ENCODE measurements at regions not wholly inside any gene's neighbourhood (a gene's known extent, or its start where the extent isn't known, plus 50 kb on each side); places are given as distances from the start of the nearest gene placed in this dataset.
"Not testable (repeated sequence)": the region's sequence is repeated elsewhere in the genome, so short reads cannot be mapped to it uniquely, and the experiment has no call there.

DNA sequence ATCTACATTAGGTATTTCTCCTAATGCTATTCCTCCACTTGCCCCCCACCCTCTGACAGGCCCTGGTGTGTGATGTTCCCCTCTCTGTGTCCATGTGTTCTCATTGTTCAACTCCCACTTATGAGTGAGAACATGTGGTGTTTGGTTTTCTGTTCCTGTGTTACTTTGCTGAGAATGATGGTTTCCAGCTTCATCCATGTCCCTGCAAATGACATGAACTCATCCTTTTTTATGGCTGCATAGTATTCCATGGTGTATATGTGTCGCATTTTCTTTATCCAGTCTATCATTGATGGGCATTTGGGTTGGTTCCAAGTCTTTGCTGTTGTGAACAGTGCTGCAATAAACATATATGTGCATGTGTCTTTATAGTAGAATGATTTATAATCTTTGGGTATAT lies 50.6 kb upstream of the GRHL3 start:
- H3K36me3 ChIP-seq (ENCODE audit: control insufficient read depth in 2 of 4, insufficient read depth in 4 of 4, low read length in 3 of 4); H4K91ac ChIP-seq (replicated peaks; ENCODE audit: insufficient read length, low read length); H3K4me2 ChIP-seq (ENCODE audit: insufficient read depth in 1 of 2, low read depth in 2 of 2, low read length in 2 of 2); H2BK5ac ChIP-seq (ENCODE audit: low read depth, low read length); DNase-seq (ENCODE audit: low read depth in 1 of 2, low spot score in 2 of 2); H4K5ac ChIP-seq (ENCODE audit: insufficient read length, low read depth, low read length); H3K23me2 ChIP-seq (ENCODE audit: low read depth, low read length); H3K23ac ChIP-seq (ENCODE audit: insufficient read length); H4K8ac ChIP-seq (ENCODE audit: extremely low read depth, insufficient read depth, low read length); H3K4me3 ChIP-seq (ENCODE audit: extremely low read depth in 1 of 4, insufficient read depth in 2 of 4, low read depth in 3 of 4, low read length in 4 of 4); H3K27me3 ChIP-seq (replicated peaks in 1 of 4; ENCODE audit: control insufficient read depth in 3 of 4, extremely low read depth in 1 of 4, insufficient read depth in 3 of 4, low read length in 3 of 4); H3K9ac ChIP-seq (replicated peaks in 1 of 4; ENCODE audit: extremely low read depth in 1 of 4, low read depth in 3 of 4, low read length in 3 of 4); H3K9me3 ChIP-seq (ENCODE audit: insufficient read depth in 2 of 2, low read depth in 1 of 2, low read length in 1 of 2); H2AK5ac ChIP-seq (ENCODE audit: low read depth, low read length); H3K14ac ChIP-seq (ENCODE audit: insufficient read length); H3K18ac ChIP-seq (ENCODE audit: extremely low read depth, low read length); H3K56ac ChIP-seq (replicated peaks; ENCODE audit: insufficient read length, low read depth, low read length); H3K79me1 ChIP-seq (ENCODE audit: low read depth, low read length); H3K27ac ChIP-seq (ENCODE audit: low read depth, low read length); H2BK20ac ChIP-seq (ENCODE audit: low read length); POLR2A ChIA-PET (ENCODE audit: partially characterized antibody); H3K4me1 ChIP-seq (replicated peaks in 1 of 4; ENCODE audit: control insufficient read depth in 3 of 4, insufficient read depth in 4 of 4, low read length in 3 of 4); H2BK12ac ChIP-seq (ENCODE audit: low read depth, low read length); H3K79me2 ChIP-seq (ENCODE audit: control insufficient read depth in 1 of 2, insufficient read depth in 2 of 2, low read length in 2 of 2); H2BK120ac ChIP-seq (replicated peaks; ENCODE audit: low read depth, low read length); H2BK15ac ChIP-seq (ENCODE audit: low read length); FAIRE-seq; H4K20me1 ChIP-seq (replicated peaks in 1 of 2; ENCODE audit: control insufficient read depth in 1 of 2, insufficient read depth in 2 of 2, low read length in 2 of 2); H3K4ac ChIP-seq (replicated peaks; ENCODE audit: insufficient read length, low read depth, low read length); H2AFZ ChIP-seq (ENCODE audit: low read length): not testable (repeated sequence)
- 100% methylated on average over 1 of the region's 1 CpG; no CpG with 5 or more reads in 1 of the 2 experiments for WGBS, 2 experiments (ENCODE audit: extremely low coverage in 1 of 2, insufficient coverage in 1 of 2, insufficient read length in 1 of 2, insufficient replicate concordance in 2 of 2, low coverage in 1 of 2, low lambda C conversion rate in 2 of 2, missing lambda C conversion rate in 1 of 2)
- CTCF ChIA-PET (ENCODE audit: partially characterized antibody) = interaction anchor here (0.6 to 1.3 kb wide), 2 partner anchors 59 to 116 kb away, joined by 3 read pairs; no protein-coding TSS in a partner anchor

All from H1 (cell line).